ENCODE measurements at regions not wholly inside any gene's neighbourhood (a gene's known extent, or its start where the extent isn't known, plus 50 kb on each side); places are given as distances from the start of the nearest gene placed in this dataset.

- CTCF ChIA-PET, result no interaction called here
- no peaks in the 10 kb centered on the region for H3K4me1 Mint-ChIP-seq (ENCODE audit: low read depth)
- H3K4me3 Mint-ChIP-seq, result no peak overlapping the region
- H3K27me3 Mint-ChIP-seq (ENCODE audit: low read depth), result no peaks in the 10 kb centered on the region
- intact Hi-C loops (cut with micrococcal nuclease), result no loop called here
- no peak overlapping the region for H3K27ac Mint-ChIP-seq
- no peak for DNase-seq
- H3K9me3 Mint-ChIP-seq, result peaks cover 5% of the 10 kb centered on the region
- no peaks in the 10 kb centered on the region for H3K36me3 Mint-ChIP-seq (ENCODE audit: low read depth)
Measured at GRCh38 chr3:90041995-90042394, 934.6 kb downstream of the EPHA3 start.

- CTCF ChIA-PET, result no interaction called here
- no peak for DNase-seq
- no peaks in the 10 kb centered on the region for H3K4me1 Mint-ChIP-seq (ENCODE audit: low read depth)
- intact Hi-C loops (cut with micrococcal nuclease), result no loop called here
- peaks cover 3% of the 10 kb centered on the region for H3K9me3 Mint-ChIP-seq
- H3K4me3 Mint-ChIP-seq, result no peak overlapping the region
- no peaks in the 10 kb centered on the region for H3K36me3 Mint-ChIP-seq (ENCODE audit: low read depth)
- no peaks in the 10 kb centered on the region for H3K27me3 Mint-ChIP-seq (ENCODE audit: low read depth)
- H3K27ac Mint-ChIP-seq, result no peak overlapping the region
Measured at GRCh38 chr3:90043287-90043686, 935.9 kb downstream of the EPHA3 start.

- Mint-ChIP-seq H3K27me3 (ENCODE audit: low read depth) (no peaks in the 10 kb centered on the region), H3K4me1 (ENCODE audit: low read depth) (no peaks in the 10 kb centered on the region), H3K27ac (no peak overlapping the region), H3K4me3 (no peak overlapping the region), H3K36me3 (ENCODE audit: low read depth) (no peaks in the 10 kb centered on the region), H3K9me3 (peaks cover under 1% of the 10 kb centered on the region)
- intact Hi-C loops (cut with micrococcal nuclease), result no loop called here
- DNase-seq, result no peak
- CTCF ChIA-PET, result no interaction called here
Measured at GRCh38 chr3:90044084-90044816, 936.8 kb downstream of the EPHA3 start.

GRCh38 chr3:90052425-90052950, 945.1 kb downstream of the EPHA3 start:
- H3K4me1 Mint-ChIP-seq (ENCODE audit: low read depth), result no peaks in the 10 kb centered on the region
- CTCF ChIA-PET, result no interaction called here
- no peak overlapping the region for H3K4me3 Mint-ChIP-seq
- no peak for DNase-seq
- intact Hi-C loops (cut with micrococcal nuclease), result no loop called here
- H3K27me3 Mint-ChIP-seq (ENCODE audit: low read depth), result no peaks in the 10 kb centered on the region
- H3K9me3 Mint-ChIP-seq, result no peaks in the 10 kb centered on the region
- no peak overlapping the region for H3K27ac Mint-ChIP-seq
- H3K36me3 Mint-ChIP-seq (ENCODE audit: low read depth), result no peaks in the 10 kb centered on the region

GRCh38 chr3:90054311-90054710, 946.9 kb downstream of the EPHA3 start:
- DNase-seq, result no peak
- H3K27me3 Mint-ChIP-seq (ENCODE audit: low read depth), result no peaks in the 10 kb centered on the region
- no peaks in the 10 kb centered on the region for H3K36me3 Mint-ChIP-seq (ENCODE audit: low read depth)
- CTCF ChIA-PET, result no interaction called here
- H3K9me3 Mint-ChIP-seq, result peaks cover 1% of the 10 kb centered on the region
- H3K4me1 Mint-ChIP-seq (ENCODE audit: low read depth), result no peaks in the 10 kb centered on the region
- H3K4me3 Mint-ChIP-seq, result no peak overlapping the region
- H3K27ac Mint-ChIP-seq, result no peak overlapping the region
- intact Hi-C loops (cut with micrococcal nuclease), result no loop called here

- no peak overlapping the region for H3K27ac Mint-ChIP-seq
- H3K4me1 Mint-ChIP-seq (ENCODE audit: low read depth), result no peaks in the 10 kb centered on the region
- no peaks in the 10 kb centered on the region for H3K27me3 Mint-ChIP-seq (ENCODE audit: low read depth)
- CTCF ChIA-PET, result no interaction called here
- intact Hi-C loops (cut with micrococcal nuclease), result no loop called here
- peaks cover 1% of the 10 kb centered on the region for H3K9me3 Mint-ChIP-seq
- H3K4me3 Mint-ChIP-seq, result no peak overlapping the region
- DNase-seq, result no peak
- H3K36me3 Mint-ChIP-seq (ENCODE audit: low read depth), result no peaks in the 10 kb centered on the region
Measured at GRCh38 chr3:90055666-90056065, 948.2 kb downstream of the EPHA3 start.

GRCh38 chr3:90056281-90057032, 949.0 kb downstream of the EPHA3 start:
- no peaks in the 10 kb centered on the region for H3K27me3 Mint-ChIP-seq (ENCODE audit: low read depth)
- intact Hi-C loops (cut with micrococcal nuclease), result no loop called here
- H3K9me3 Mint-ChIP-seq, result peaks cover 1% of the 10 kb centered on the region
- CTCF ChIA-PET, result no interaction called here
- no peaks in the 10 kb centered on the region for H3K36me3 Mint-ChIP-seq (ENCODE audit: low read depth)
- no peak overlapping the region for H3K27ac Mint-ChIP-seq
- no peak for DNase-seq
- H3K4me3 Mint-ChIP-seq, result no peak overlapping the region
- H3K4me1 Mint-ChIP-seq (ENCODE audit: low read depth), result no peaks in the 10 kb centered on the region

GRCh38 chr3:90062016-90062415, 954.6 kb downstream of the EPHA3 start:
- Mint-ChIP-seq H3K27me3 (ENCODE audit: low read depth) (no peaks in the 10 kb centered on the region), H3K4me3 (no peak overlapping the region), H3K27ac (no peak overlapping the region), H3K9me3 (peaks cover 6% of the 10 kb centered on the region), H3K36me3 (ENCODE audit: low read depth) (no peaks in the 10 kb centered on the region), H3K4me1 (ENCODE audit: low read depth) (no peaks in the 10 kb centered on the region)
- no peak for DNase-seq
- CTCF ChIA-PET, result no interaction called here
- intact Hi-C loops (cut with micrococcal nuclease), result no loop called here

- Mint-ChIP-seq H3K27me3 (ENCODE audit: low read depth) (no peaks in the 10 kb centered on the region), H3K4me3 (no peak overlapping the region), H3K36me3 (ENCODE audit: low read depth) (no peaks in the 10 kb centered on the region), H3K4me1 (ENCODE audit: low read depth) (no peaks in the 10 kb centered on the region), H3K9me3 (peaks cover 6% of the 10 kb centered on the region), H3K27ac (no peak overlapping the region)
- DNase-seq, result no peak
- intact Hi-C loops (cut with micrococcal nuclease), result no loop called here
- CTCF ChIA-PET, result interaction anchor here (0.8 kb wide), 1 partner anchor 638 kb away, joined by 3 read pairs; no protein-coding TSS in a partner anchor
Measured at GRCh38 chr3:90062631-90063200, 955.3 kb downstream of the EPHA3 start.

GRCh38 chr3:90068783-90069182, 961.4 kb downstream of the EPHA3 start:
- Mint-ChIP-seq H3K4me1 (ENCODE audit: low read depth) (no peaks in the 10 kb centered on the region), H3K27me3 (ENCODE audit: low read depth) (no peaks in the 10 kb centered on the region), H3K9me3 (peaks cover 10% of the 10 kb centered on the region), H3K4me3 (no peak overlapping the region), H3K27ac (no peak overlapping the region), H3K36me3 (ENCODE audit: low read depth) (no peaks in the 10 kb centered on the region)
- CTCF ChIA-PET, result no interaction called here
- no peak for DNase-seq
- intact Hi-C loops (cut with micrococcal nuclease), result no loop called here

GRCh38 chr3:90069748-90070147, 962.3 kb downstream of the EPHA3 start:
- CTCF ChIA-PET, result no interaction called here
- DNase-seq, result no peak
- Mint-ChIP-seq H3K4me3 (no peak overlapping the region), H3K27ac (no peak overlapping the region), H3K27me3 (ENCODE audit: low read depth) (no peaks in the 10 kb centered on the region), H3K4me1 (ENCODE audit: low read depth) (no peaks in the 10 kb centered on the region), H3K36me3 (ENCODE audit: low read depth) (no peaks in the 10 kb centered on the region), H3K9me3 (peaks cover 6% of the 10 kb centered on the region)
- intact Hi-C loops (cut with micrococcal nuclease), result no loop called here

GRCh38 chr3:90076136-90076535, 968.7 kb downstream of the EPHA3 start:
- Mint-ChIP-seq H3K27ac (no peak overlapping the region), H3K36me3 (ENCODE audit: low read depth) (no peaks in the 10 kb centered on the region), H3K27me3 (ENCODE audit: low read depth) (no peaks in the 10 kb centered on the region), H3K4me1 (ENCODE audit: low read depth) (no peaks in the 10 kb centered on the region), H3K4me3 (no peak overlapping the region), H3K9me3 (peaks cover 6% of the 10 kb centered on the region)
- no peak for DNase-seq
- intact Hi-C loops (cut with micrococcal nuclease), result no loop called here
- CTCF ChIA-PET, result no interaction called here

- no peaks in the 10 kb centered on the region for H3K36me3 Mint-ChIP-seq (ENCODE audit: low read depth)
- CTCF ChIA-PET, result no interaction called here
- intact Hi-C loops (cut with micrococcal nuclease), result no loop called here
- no peak overlapping the region for H3K27ac Mint-ChIP-seq
- no peaks in the 10 kb centered on the region for H3K27me3 Mint-ChIP-seq (ENCODE audit: low read depth)
- DNase-seq, result no peak
- no peaks in the 10 kb centered on the region for H3K4me1 Mint-ChIP-seq (ENCODE audit: low read depth)
- H3K4me3 Mint-ChIP-seq, result no peak overlapping the region
- no peaks in the 10 kb centered on the region for H3K9me3 Mint-ChIP-seq
Measured at GRCh38 chr3:90080988-90081387, 973.6 kb downstream of the EPHA3 start.
